GM12873 (cell line): ENCODE measurements at regions not wholly inside any gene's neighbourhood (a gene's known extent, or its start where the extent isn't known, plus 50 kb on each side); places are given as distances from the start of the nearest gene placed in this dataset.

Experiments
- CTCF ChIP-seq: IDR thresholded peaks from 2 replicates; pipeline ENCODE4 v1.5.1; 2012; ENCODE audit warnings: low read depth, mild to moderate bottlenecking, moderate library complexity, low read length, control low read depth; ENCODE audit not compliant: insufficient read depth; ENCODE audit errors: missing control alignments

- TF ChIP-seq CTCF = no peak
Observed at GRCh38 chr11:122183933-122184332, 67.9 kb upstream of the BLID start.

DNA sequence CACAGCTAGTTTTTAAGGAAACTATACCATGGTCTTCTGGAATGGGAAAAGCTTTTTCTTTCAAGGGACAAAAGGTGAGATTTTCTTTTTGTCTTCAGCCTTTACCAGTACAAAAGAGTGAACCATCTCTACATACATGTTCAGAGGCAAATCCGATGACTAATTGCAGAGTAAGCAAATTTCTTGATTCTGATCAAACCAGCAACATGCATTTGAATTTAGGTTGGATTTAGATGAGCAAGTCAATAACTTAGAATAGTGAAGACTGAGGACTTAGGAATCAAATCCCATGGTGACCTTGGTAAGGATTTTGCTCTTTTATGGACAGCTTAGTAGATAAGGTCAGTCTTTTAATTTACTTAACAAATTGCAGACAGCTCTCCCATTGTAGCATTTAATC is 65.9 kb upstream of the BLID start:
- TF ChIP-seq CTCF = no peak

DNA sequence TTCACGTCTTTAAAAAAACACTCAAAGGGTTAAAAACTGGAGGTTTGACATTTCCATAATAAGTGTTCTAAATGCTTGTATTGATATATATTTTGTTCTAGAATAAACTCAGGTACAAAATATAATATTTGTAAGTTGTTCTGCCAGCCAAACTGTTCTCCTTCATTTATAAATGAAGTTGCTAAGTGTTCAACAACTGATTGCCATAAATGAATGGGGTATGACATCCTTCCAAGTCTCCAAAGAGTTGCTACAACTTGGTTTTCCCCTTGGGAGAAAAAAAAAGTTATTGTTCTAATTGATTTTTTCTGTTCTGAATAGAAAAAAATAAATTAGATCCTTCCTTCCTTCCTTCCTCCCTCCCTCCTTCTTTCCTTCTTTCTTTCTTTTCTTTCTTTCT is 65.4 kb upstream of the BLID start:
- TF ChIP-seq CTCF = no peak

GRCh38 chr11:122179961-122180834 is 64.2 kb upstream of the BLID start:
- no peak for TF ChIP-seq CTCF

- no peak for TF ChIP-seq CTCF
Observed at GRCh38 chr11:122178795-122179194, 62.8 kb upstream of the BLID start.

DNA sequence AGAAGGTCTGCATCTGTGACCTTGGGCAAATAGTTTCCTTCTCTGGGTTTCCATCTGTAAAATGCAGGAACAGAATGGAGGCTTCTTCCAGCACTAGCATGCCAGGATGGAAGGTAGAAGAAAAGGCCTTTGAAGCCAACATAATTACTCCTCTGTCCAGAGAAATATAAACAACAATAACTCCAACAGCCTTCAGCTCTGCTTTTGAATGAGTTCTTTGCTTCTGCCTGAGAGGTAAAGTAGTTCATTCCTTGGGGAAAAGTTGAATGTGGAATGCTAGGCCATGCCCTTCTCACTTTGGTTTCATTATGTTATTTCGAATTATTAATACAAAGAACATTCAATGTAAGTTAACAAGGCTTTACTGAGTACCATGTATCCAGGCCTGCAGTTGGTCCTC is 61.2 kb upstream of the BLID start:
- TF ChIP-seq CTCF = no peak

DNA sequence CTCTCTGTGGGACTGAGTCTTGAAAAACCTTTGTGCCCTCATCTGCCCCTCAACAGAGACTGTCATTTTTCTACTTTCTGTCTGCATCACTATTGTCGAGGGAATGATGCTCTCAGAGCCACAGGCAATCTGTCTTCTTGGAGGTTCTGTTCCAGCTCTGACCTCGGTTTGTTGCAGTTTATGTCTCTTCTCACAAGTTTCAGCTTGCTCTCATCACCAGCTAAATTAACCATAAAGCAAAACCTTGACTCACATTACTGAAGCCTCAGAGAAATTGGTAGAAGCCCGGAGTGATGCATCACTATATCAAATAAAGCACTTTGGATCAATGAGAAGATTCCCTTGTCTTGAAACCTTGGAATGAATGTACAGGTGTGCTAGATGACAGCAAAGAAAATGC is 60.6 kb upstream of the BLID start:
- no peak for TF ChIP-seq CTCF

DNA sequence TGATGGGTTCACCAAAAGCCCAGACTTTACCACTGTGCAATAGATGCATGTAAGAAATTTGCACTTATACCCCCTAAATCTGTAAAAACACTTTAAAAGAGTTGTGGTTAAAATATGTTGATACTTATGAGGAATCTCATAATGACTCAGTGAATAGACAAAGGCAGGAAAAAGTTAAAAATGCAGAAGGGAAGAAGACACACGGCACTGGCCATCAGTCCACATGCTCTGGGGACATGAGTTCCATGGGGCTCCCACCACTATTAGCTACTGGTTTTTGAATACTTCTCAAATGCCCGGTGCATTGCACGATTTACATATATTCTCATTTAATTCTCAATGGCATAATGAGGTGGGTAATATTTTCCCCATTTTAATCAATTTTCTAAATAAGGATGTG is 59.3 kb upstream of the BLID start:
- TF ChIP-seq CTCF = no peak
